ENCODE measurements at regions not wholly inside any gene's neighbourhood (a gene's known extent, or its start where the extent isn't known, plus 50 kb on each side); places are given as distances from the start of the nearest gene placed in this dataset.

DNA sequence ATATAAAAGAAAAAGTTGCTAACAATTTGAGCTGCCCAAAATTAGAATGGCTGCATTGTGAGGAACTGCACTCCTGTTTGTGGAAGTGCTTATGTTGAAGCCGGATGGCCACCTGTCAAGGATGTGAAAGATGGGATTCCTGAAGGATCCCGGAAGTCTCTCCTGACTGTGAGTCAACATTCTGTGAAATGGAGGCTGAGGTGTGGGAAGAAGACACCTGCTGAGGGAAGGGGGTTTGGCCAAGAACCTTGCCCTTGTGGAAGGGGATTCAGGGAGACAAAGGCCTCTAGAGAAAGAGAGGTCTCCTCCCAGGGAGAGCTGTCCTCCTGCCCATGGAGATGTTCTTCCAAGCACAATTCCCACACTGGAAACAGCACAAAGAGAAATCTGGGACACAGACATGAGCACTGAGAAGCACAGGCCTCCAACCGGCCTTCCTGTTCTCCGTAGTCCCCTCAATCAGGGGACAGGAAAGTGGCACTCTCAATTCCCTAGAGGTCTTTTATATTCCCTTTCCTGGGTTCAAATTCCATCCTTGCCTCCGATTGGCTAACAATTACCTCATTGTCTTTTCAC lies 70.5 kb downstream of the CD2 start:
- TF ChIP-seq, protein P1, sequence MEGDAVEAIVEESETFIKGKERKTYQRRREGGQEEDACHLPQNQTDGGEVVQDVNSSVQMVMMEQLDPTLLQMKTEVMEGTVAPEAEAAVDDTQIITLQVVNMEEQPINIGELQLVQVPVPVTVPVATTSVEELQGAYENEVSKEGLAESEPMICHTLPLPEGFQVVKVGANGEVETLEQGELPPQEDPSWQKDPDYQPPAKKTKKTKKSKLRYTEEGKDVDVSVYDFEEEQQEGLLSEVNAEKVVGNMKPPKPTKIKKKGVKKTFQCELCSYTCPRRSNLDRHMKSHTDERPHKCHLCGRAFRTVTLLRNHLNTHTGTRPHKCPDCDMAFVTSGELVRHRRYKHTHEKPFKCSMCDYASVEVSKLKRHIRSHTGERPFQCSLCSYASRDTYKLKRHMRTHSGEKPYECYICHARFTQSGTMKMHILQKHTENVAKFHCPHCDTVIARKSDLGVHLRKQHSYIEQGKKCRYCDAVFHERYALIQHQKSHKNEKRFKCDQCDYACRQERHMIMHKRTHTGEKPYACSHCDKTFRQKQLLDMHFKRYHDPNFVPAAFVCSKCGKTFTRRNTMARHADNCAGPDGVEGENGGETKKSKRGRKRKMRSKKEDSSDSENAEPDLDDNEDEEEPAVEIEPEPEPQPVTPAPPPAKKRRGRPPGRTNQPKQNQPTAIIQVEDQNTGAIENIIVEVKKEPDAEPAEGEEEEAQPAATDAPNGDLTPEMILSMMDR (IDR thresholded peaks at IDR 0.05 in 2 of 3, conservative IDR thresholded peaks at IDR 0.05 in 1 of 3; ENCODE audit: borderline replicate concordance in 1 of 3, insufficient read depth in 1 of 3, low read depth in 2 of 3, low read length in 2 of 3) = no peak
- TF ChIP-seq, protein P2, sequence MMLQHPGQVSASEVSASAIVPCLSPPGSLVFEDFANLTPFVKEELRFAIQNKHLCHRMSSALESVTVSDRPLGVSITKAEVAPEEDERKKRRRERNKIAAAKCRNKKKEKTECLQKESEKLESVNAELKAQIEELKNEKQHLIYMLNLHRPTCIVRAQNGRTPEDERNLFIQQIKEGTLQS (IDR thresholded peaks at IDR 0.05) = no peak
